Stimulated activated naive CD4-positive, alpha-beta T cell treated with Interleukin-2 at 50 U/mL for 16 hours (primary cell): ENCODE measurements at regions not wholly inside any gene's neighbourhood (a gene's known extent, or its start where the extent isn't known, plus 50 kb on each side); places are given as distances from the start of the nearest gene placed in this dataset.

Experiments used
- DNase-seq: peaks from one replicate; lab custom pipeline; 2025; lab: John Stamatoyannopoulos, UW

- no peak for DNase-seq
These were observed 181.9 kb downstream of the SOX9 start for GRCh38 chr17:72302735-72303134.

- DNase-seq: no peak
These were observed 183.2 kb downstream of the SOX9 start for GRCh38 chr17:72303787-72304733.

GRCh38 chr17:72304859-72305258 lies 184.0 kb downstream of the SOX9 start:
- DNase-seq: no peak

GRCh38 chr17:72305472-72305871 lies 184.7 kb downstream of the SOX9 start:
- DNase-seq: no peak

GRCh38 chr17:72306037-72306436 lies 185.2 kb downstream of the SOX9 start:
- no peak for DNase-seq

- DNase-seq: no peak
These were observed 187.0 kb downstream of the SOX9 start for GRCh38 chr17:72307836-72308235.

GRCh38 chr17:72308744-72309385 lies 188.0 kb downstream of the SOX9 start:
- no peak for DNase-seq

- no peak for DNase-seq
These were observed 190.2 kb downstream of the SOX9 start for GRCh38 chr17:72311004-72311403.

GRCh38 chr17:72315122-72315913 lies 194.5 kb downstream of the SOX9 start:
- no peak for DNase-seq

- DNase-seq: no peak
These were observed 197.3 kb downstream of the SOX9 start for GRCh38 chr17:72318131-72318530.

GRCh38 chr17:72321896-72322295 lies 201.1 kb downstream of the SOX9 start:
- DNase-seq: no peak

- no peak for DNase-seq
These were observed 211.5 kb downstream of the SOX9 start for GRCh38 chr17:72332367-72332766.

- no peak for DNase-seq
These were observed 212.8 kb downstream of the SOX9 start for GRCh38 chr17:72333570-72333969.

- DNase-seq: no peak
These were observed 213.4 kb downstream of the SOX9 start for GRCh38 chr17:72334205-72334604.

- DNase-seq: no peak
These were observed 215.4 kb downstream of the SOX9 start for GRCh38 chr17:72336026-72336803.

- DNase-seq: no peak
These were observed 215.9 kb downstream of the SOX9 start for GRCh38 chr17:72336804-72337070.

GRCh38 chr17:72338304-72338703 lies 217.5 kb downstream of the SOX9 start:
- no peak for DNase-seq

- no peak for DNase-seq
These were observed 218.3 kb downstream of the SOX9 start for GRCh38 chr17:72338847-72339790.

- no peak for DNase-seq
These were observed 220.0 kb downstream of the SOX9 start for GRCh38 chr17:72340836-72341235.

GRCh38 chr17:72342061-72342460 lies 221.2 kb downstream of the SOX9 start:
- no peak for DNase-seq
